NCI-H526 treated with DMSO at 0.1 percent for 48 hours (cell line): ENCODE measurements at regions not wholly inside any gene's neighbourhood (a gene's known extent, or its start where the extent isn't known, plus 50 kb on each side); places are given as distances from the start of the nearest gene placed in this dataset.

Experiments used
- DNase-seq: peaks from one replicate; lab custom pipeline; 2025; lab: John Stamatoyannopoulos, UW

DNA sequence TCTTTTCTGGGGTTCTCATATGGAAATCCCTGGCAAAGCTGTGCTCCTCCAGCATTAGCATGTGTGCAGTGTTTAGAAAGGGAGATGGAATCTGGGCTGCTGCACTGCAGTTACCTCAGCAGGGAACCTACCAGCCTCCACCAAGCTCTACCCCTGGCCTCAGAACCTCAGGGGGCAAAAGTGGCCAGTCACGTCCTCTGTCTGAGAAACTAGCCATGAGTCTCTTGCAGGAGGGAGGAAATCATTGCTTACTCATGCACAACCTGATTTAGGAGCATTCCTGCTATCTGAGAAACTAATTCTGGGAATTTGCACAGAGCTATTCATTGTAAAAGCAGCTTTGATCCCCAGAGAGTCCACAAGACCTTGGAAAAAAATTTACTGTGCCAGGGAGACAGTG lies 80.6 kb upstream of the IPO9 start:
- no peak for DNase-seq

DNA sequence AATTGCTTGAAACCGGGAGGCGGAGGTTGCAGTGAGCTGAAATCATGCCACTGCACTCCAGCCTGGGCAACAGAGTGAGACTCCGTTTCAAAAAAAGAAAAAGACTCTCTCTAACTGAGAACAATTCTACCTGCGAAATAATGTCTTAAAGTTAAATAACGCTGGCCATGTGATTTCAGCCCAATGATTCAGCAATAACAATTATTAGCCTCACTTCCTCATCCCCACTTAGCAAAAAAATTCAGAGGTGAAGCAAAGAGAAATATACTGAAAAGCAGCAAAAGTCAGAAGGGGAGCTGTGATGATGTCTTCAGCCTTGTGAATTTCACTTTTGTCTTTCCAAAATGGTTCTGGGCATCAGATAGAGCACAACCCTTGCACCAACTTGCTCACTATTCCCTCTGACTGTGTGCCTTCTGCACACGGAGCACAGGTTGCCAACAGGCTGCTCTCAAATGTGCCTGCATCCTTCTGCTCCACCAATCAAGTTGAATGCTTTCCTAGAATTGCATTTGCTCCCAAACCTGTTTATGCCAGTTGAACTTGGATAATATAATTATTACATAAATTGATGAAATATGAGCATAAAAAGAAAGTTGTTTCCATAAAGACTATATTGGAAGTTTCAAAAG lies 79.8 kb upstream of the IPO9 start:
- no peak for DNase-seq

DNA sequence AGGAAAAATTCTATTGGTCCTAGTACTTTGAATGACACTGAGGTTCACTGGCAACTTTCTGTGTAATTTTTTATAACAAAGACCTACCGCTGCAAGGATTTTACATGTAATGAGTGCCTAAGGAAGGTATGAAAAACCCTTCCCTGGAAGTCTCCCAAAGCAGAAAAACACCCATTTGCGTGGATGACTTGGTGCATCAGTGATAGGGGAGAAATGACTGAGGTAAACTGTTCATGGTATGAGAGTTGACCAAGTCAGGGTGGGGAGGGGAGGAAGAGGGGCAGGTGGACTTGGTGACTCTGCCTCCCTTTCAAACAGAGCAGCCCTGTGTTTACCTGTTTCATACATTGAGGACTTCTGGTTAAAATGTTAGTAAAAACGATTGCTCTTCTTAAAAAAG lies 78.8 kb upstream of the IPO9 start:
- DNase-seq = no peak

GRCh38 chr1:201750934-201751333 lies 78.0 kb upstream of the IPO9 start:
- DNase-seq = no peak

GRCh38 chr1:201751872-201752271 lies 77.1 kb upstream of the IPO9 start:
- DNase-seq = no peak

- DNase-seq = no peak
Measured at GRCh38 chr1:201752333-201752732, 76.6 kb upstream of the IPO9 start.

DNA sequence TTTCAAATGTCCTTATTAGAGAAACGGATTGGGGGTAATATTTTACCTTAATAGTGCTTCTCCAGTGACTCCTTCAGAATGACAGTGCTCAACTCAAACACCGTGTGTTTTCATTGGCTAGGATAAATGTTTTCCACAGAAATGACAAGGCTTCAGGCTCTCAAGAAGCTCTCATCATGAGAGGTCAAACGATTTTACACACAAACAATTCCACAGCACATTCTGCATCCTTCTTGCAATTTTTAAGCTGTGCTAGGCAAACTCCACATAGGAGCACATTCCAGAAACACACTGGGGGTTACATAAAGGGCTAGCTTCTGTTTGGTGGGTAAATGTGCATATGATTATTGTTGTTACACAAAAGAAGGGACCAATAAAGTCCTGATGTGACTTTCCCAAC lies 75.5 kb upstream of the IPO9 start:
- no peak for DNase-seq

DNA sequence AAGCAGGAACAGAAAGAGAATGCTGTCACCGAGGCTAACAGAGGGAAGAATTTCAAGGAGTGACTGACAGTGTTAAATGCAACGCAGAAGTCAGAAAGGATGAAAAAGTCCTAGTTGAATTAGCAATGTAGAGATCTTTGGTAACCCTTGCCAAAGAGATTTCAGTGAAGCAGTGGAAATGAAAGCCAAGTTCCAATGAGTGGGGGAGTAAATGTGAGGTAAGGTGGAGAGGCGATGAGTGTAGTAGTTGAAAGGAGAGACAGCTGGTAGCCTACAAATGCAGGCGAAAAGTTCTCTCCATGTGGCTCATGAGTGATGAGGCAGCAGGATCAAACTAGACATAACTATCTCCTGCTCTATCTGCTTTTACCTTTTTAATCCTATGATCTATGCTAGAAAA lies 74.6 kb upstream of the IPO9 start:
- no peak for DNase-seq

DNA sequence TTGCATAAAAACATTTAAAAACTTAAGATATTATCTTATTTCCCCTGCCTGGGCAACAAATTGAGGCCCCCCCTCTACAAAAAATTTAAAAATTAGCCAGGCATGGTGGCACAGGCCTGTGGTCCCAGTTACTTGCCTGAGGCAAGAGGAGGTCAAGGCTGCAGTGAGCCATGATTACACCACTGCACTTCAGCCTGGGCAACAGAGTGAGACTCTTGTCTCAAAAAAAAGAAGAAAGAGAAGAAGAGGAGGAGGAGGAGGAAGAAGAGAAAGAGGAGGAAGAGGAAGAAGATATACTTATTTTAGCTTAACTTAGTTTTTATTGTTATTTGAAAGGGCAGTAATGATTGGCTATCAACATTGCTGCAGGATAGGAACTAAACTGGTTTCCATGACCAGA lies 73.8 kb upstream of the IPO9 start:
- no peak for DNase-seq

DNA sequence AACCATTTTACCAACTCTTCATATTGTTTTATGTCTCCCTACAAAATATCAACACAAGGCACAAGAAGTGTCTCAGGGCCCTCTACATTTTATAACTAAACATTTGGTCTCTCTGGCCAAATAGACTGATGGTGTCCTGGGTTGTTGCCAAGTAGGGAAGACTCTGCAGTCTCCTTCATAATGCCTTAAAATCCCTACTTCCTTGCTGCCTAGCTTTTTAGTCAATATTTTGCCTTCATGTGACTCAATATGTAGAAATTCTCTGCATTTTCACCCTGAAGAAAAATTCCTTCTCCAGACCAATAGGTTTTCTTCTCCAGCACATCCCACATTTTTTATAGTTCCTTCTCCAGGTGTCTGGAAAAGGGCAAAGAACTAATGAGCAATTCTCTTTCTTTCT lies 72.6 kb upstream of the IPO9 start:
- DNase-seq = no peak

- no peak for DNase-seq
Measured at GRCh38 chr1:201758499-201759050, 70.4 kb upstream of the IPO9 start.

DNA sequence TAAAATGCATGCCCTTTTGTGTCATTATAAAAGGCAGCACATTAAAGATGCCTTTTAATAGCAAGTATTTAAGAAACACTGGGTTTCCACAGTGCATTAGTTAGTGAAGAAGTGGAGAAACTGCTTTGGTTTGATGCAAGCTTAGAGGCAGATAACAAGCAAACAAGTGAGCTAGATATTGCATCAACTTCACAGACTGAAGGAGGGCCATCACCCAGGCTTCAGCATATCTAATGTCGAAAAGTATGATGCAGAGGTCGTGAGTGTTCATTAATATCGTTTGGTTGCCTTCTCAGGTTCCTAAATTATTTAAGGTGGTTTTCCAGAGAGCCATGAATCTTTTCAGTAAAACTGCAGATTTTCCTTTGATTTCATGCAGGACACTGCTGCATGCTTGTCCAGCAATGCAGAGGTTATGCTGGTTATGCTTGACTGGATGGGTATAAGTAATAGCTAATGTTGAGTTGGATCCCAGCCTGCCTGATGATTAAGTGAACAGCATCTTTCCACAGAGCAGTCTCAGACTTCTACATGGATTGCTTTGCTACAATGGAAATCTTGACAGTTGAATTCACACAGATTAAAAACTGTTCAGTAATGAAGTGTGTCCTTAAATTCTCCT lies 69.7 kb upstream of the IPO9 start:
- DNase-seq = no peak

GRCh38 chr1:201760516-201760915 lies 68.4 kb upstream of the IPO9 start:
- no peak for DNase-seq

GRCh38 chr1:201761178-201761577 lies 67.8 kb upstream of the IPO9 start:
- DNase-seq = no peak

- no peak for DNase-seq
Measured at GRCh38 chr1:201761871-201762270, 67.1 kb upstream of the IPO9 start.

- no peak for DNase-seq
Measured at GRCh38 chr1:201762381-201762780, 66.6 kb upstream of the IPO9 start.

- no peak for DNase-seq
Measured at GRCh38 chr1:201763455-201764140, 65.4 kb upstream of the IPO9 start.

GRCh38 chr1:201764166-201764565 lies 64.8 kb upstream of the IPO9 start:
- DNase-seq = no peak

DNA sequence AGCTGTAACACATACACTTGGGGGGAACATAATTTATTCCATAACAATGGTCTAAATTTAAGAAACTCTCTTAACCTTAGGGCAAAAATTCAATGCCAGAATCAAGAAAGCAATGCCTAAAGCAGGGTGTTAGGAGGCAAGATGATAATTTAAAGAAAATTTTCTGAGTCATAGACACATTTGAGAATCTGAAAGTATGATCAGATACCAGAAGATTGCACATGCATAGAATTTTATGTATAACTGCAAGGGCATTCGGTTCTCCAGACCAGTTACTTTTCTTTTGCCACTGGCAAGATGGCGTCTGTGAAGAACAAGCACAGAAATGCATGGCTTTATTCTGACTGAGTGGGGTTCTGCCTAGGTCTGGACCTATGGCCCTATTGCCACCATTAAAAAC lies 64.4 kb upstream of the IPO9 start:
- no peak for DNase-seq

- no peak for DNase-seq
Measured at GRCh38 chr1:201766131-201766866, 62.7 kb upstream of the IPO9 start.

DNA sequence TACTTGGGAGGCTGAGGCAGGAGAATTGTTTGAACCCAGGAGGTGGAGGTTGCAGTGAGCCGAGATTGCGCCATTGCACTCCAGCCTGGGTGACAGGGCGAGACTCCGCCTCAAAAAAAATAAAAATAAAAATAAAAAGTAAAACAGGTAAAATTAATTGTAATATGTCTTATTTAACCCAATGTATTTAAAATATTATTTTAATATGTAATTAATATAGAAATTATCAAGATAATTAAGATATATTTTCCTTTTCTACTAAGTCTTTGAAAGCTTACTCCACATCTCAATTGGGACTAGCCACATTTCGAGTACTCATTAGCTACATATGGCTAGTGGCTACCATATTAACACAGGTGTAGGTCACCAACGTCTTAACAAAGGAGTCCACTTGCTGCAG lies 61.6 kb upstream of the IPO9 start:
- no peak for DNase-seq

DNA sequence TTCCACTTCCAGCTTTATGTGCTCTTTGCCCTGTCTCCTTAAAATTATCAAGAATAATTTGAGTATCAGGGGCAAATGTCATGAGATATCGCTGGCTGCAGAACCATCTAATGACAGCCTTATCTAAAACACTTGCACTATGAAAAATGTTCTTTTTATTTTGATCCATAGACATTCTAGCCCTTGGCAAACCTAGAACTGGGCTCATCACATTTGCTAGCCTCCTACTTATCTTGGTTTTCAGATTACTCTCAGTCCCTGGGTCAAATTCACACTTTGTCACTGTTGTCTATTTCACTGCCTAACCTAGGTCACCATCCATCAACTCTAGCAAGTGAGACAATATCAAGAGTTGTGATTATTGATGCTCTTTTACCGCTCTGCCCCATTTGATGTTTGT lies 59.9 kb upstream of the IPO9 start:
- DNase-seq = no peak

DNA sequence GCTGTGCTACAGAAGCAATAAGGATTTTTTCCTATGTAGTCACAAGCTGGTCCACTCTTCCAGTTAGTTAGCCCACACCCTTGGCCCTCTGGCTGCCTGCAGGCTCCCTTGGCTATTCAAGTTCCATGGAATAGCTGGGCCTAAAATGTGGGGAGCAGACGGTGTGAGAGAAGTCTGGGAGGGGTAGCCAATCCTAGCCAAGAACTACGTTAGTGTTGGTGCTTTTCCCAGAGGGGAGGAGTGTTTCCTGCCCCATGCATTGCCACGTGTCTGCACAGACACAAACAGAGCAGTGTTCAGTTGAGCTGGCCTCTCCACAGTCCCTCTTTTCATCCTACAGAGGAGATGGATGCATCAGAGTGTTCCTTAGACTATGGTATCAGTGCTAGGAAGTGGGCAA lies 59.0 kb upstream of the IPO9 start:
- no peak for DNase-seq
